ENCODE measurements at regions not wholly inside any gene's neighbourhood (a gene's known extent, or its start where the extent isn't known, plus 50 kb on each side); places are given as distances from the start of the nearest gene placed in this dataset.

- peak; percentile 65 to 87 for DNase-seq
These were observed 60.8 kb upstream of the ARHGEF26 start for GRCh38 chr3:154060238-154061000.

DNA sequence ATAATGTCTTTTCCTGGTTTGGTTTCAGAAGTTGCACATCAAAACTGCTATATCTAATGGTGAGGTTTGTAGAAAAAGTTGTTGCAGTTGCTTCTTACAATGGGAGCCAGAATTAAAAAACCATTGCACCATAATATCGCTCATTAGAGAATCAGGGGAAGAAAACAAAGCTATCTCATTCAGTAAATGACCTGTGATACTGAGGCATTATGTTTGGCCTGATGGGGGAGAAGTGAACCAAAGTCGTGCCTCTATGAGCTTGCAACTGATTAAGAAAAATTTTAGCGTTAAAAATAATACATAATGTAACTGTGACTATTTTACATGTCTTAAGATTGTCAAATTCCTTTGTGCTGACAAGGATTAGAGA lies 60.2 kb upstream of the ARHGEF26 start:
- DNase-seq = peak in 1 of 2 donors; percentile 51

- no peak for DNase-seq
These were observed 58.7 kb upstream of the ARHGEF26 start for GRCh38 chr3:154062513-154062912.

DNA sequence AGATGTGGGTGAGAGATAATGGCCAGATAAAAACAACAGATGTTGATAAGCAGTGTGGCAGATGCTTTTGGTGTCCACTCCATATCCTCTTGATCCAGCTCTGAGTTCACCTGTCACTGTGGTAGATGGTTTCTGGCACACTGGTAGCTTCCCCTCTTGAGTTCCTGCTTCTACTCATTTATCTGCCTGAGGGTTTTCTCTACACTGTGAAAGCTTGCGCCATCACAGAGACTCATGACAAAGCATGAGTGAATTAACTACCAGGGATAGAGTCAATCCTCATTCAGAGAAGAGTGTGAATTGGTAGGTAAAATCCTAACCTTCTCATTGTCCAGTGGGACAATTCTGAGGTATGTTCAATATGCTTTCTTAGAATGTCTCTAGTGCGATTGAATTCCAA lies 50.0 kb upstream of the ARHGEF26 start:
- DNase-seq = no peak
